ENCODE measurements at regions not wholly inside any gene's neighbourhood (a gene's known extent, or its start where the extent isn't known, plus 50 kb on each side); places are given as distances from the start of the nearest gene placed in this dataset.
"Not testable (repeated sequence)": the region's sequence is repeated elsewhere in the genome, so short reads cannot be mapped to it uniquely, and the experiment has no call there.

DNA sequence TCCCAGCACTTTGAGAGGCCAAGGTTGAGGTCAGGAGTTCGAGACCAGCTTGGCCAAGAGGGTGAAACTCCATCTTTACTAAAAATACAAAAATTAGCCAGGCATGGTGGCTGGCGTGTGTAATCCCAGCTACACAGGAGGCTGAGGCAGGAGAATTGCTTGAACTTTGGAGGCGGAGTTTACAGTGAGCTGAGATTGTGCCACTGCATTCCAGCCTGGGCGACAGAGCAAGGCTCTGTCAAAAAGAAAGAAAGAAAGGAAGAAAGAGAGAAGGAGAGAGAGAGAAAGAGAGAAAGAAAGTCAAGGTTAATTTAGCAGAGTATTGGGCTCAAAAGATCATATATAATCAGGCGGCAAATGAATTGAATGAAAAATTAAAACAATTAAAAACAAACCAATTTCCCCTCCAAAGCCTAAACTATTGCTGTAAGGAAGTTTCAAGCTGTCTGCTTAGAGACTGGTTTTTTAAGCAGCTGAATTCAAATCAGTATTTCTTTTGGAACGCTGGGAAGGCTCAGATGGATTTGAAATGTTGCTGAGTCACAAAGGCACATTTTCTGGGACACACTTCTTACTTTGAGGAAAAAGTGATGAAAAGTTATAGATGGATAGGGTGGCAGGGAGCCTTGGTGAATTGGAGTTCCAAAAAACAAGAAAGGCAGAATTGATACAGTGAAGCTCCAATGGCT, 81.3 kb upstream of the BHLHE40 start:
- DNase-seq = no peak

- DNase-seq = no peak
Measured at GRCh38 chr3:4898454-4899313, 80.6 kb upstream of the BHLHE40 start.

GRCh38 chr3:4899710-4900109, 79.5 kb upstream of the BHLHE40 start:
- no peak for DNase-seq

DNA sequence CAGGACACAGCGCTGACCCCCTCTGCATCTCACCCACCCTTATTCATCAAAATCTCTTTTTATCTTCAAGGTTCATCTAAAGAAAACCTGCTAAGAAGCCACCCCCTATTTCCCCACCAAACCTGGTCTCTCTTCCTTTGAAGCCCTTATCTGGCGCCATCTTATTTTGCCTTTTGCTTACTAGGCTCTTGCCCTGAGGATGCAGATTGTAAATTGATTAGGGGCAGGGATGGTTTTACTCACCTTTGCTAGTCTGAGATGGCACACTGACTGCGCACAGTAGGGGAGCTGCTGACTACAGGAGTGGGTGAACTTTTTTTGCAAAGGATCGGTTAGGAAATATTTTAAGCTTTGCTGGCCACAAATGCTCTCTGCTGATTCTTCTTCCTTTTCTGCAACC, 78.9 kb upstream of the BHLHE40 start:
- no peak for DNase-seq

DNA sequence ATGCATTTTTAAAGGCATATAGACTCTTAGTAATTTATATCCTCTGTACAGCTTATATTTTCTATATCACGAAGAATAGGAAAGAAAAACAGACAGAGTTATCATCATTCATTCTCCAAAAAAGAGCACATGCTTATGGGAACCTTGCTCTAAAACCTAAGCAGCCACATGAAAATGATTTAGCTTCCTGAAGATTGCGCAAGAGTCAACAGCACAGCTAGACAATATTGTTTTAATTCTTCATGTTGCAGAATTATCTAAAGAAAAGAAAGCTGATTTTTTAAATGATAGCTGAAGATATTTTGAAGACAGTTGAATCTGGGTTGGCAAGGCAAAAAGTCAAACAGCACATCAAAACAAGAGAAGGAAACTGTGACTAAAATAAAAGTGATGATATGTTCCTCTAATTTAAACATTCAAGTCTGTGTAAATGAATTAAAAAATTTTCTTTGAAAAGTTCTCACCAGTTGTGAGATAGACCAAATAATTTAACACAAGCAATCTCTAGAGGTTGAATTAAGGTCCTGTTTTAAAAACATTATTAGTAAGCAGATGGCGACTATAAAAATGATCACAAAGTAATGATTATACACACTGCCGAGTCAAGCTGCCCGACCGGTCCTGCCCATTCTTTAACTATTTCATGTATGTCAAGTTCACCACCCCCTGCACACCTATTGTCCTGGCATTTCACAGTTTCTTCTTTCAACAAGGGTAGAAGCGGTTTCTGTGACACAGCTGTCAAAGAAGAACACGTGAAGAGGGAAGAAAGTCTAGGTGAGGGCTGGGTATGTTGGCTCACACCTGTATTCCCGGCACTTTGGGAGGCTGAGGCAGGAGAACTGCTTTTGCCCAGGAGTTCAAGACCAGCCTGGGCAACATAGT, 74.2 kb upstream of the BHLHE40 start:
- DNase-seq = peak; percentile 13 to 24

- no peak for DNase-seq
Measured at GRCh38 chr3:4906107-4906621, 73.1 kb upstream of the BHLHE40 start.

DNA sequence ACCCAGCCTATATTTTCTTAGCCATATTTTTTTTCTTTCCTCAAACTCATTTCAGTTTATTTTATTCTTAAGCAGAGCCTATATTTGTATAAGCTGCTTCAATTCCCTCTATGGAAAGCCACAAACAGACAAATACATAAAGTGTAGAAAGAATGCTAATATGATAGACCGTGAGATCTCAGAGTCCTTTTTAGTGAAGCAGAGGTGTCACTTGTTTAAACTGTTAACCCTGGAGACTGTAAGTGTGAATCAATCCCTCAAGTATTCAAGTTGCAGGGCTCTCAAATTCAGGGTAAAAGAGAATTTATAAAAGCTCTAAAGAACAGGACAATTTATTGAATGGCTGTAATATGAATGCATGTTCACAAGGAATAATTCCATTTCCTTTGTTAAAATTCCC, 72.2 kb upstream of the BHLHE40 start:
- DNase-seq = no peak

DNA sequence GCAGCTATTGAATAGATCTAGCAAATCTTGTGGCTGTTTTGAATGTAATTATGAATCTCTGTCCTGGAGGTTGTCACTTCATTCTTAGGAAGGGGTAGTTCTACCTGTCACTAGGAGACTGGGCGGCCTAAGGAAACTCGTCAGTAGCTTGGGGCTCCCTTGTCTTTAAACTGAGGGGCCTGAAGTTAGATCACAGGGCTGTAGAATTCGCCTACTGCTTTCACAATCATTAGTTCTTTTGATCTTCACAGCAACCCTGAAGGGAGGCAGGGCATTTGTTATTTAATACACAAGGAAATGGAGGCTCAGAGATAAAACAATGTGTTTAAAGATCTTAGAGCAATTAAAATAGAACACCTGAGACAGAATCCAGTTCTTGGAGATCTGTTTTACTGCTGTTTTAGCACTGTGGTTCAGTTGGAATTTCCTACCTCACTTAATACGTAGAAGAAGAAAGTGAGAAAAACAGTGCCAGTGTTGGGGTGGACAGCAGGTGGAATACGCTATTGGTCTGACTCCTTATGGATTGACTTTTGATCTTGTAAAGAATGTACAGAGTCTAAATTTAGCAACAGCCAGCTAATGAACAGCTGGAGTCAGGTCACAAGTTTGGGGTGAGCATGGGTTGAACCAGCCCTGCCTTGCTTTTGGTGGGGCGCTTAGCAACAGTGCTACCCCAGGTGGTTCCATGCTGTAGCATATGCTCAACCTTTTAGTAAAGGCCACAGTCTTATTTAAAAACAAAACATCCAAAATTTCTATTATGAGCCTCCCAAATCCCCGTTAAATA, 71.4 kb upstream of the BHLHE40 start:
- no peak for DNase-seq

DNA sequence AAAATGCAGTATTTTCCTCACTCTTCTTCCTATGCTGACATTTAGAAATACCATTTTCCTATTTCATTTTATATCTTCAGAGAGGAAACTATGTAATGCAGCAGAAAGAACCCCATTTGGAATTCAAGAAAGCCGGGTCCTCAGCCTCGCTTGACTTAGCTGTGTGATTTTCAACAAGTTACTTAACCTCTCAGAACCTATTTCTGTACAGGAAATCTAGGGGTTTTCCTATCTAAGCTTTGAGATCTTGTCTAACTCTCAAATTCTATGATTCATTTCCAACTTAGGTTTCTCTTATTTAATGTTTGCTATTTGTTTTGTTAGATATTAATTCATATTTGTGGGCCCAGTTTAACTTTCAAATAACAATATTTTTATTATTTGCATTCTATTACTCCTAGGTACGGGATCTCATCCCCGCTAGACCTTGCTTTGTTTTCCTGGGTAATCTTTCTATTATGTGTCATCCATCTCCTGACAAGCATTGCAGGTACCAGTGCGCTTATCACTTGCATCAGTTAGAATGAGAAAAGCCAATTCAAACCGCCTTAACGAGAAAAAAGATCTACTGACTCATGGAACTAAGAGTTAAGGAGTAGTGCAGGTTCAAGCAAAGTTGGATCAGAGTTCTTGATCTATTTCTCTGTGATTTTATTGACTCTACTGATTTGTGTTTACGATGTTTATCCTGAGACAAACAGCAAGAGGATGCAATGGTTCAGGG, 70.6 kb upstream of the BHLHE40 start:
- no peak for DNase-seq

DNA sequence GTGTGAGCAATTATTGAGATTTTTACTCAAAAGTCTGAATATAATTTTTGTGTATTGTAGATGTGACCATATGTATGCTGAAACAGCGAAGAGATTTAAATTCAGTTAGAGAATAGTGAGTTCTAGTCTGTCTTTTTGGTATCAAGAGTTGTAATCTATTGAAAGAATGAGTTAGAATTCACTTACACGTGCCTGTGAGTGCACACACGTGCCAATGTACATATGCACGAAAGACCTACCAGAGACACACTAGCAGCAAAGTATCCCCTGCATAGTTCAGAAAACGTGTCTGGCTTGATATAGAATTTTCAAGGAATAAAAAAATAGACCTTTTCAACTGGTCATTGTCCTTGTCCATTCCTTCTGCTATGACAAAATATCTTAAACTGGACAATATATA, 64.8 kb upstream of the BHLHE40 start:
- no peak for DNase-seq

DNA sequence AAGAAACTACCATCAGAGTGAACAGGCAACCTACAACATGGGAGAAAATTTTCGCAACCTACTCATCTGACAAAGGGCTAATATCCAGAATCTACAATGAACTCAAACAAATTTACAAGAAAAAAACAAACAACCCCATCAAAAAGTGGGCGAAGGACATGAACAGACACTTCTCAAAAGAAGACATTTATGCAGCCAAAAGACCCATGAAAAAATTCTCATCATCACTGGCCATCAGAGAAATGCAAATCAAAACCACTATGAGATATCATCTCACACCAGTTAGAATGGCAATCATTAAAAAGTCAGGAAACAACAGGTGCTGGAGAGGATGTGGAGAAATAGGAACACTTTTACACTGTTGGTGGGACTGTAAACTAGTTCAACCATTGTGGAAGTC, 57.6 kb upstream of the BHLHE40 start:
- not testable (repeated sequence) for DNase-seq

- no peak for DNase-seq
Measured at GRCh38 chr3:4926892-4927291, 52.3 kb upstream of the BHLHE40 start.

DNA sequence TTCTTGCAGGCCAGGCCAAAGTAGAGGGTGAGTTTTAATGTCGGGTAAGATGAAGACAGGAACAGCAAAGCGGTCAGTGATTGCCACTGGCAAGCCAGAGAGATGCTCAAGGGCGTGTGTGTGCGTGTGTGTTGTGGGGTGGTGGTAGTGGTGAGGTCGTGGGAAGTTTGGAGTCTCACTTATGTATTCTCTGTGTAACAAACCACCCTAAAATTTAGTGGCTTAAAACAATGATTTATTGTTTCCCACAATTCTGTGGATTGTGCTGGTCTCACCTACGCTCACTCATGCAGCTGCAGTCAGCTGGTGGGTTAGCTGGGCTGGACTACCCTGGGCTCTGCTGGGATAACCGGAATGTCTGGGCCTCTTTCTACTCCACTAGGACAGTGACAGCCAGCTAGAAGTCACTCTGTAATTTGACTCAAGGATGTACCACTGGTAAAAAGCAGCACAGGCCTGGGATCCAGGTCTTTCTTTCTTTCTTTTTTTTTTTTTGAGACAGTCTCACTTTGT, 50.9 kb upstream of the BHLHE40 start:
- no peak for DNase-seq

All from inflammatory macrophage (primary cell).